ENCODE measurements at regions not wholly inside any gene's neighbourhood (a gene's known extent, or its start where the extent isn't known, plus 50 kb on each side); places are given as distances from the start of the nearest gene placed in this dataset.

DNA sequence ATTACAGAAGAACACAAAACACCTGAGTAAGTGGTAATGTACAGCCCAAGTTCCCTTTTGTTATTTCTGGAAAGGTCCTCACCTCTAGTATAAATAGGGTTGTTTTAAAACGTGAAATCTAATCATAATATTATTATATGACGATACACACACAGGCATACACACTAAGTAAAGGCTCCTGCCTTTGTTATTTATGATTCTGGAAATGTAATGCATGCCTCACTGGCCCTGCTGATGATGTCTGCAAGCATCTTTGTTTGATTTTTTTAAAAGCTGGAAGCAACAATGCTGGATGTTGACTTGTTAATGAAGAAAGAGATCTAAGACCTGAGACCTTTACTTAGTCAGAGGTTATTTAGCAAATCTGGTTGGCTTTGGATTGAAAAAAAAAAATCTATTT lies 307.4 kb upstream of the SORCS1 start:
- 39 to 45% methylated on average over 2 of the region's 2 CpGs for WGBS, 2 experiments (ENCODE audit: low coverage in 1 of 2, low lambda C conversion rate in 2 of 2, missing lambda C conversion rate in 2 of 2)

DNA sequence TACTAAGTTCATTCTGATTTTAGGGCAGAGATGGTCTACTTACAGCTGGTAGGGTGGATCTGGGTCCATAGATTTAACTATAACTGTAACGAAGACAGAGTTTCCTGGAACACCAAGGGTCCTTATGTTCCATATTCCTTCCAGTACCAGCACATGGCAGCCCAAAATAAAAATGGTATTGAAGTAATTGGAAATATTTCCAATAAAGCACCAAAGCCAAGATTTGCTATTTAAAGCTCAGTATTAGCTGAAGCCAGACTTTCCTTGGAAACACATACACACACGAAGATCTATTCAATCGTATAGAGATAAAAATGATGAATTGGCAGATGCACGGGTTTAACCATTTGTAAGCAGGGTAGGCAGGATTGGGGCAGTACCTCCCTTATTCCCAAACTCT lies 289.1 kb upstream of the SORCS1 start:
- TF ChIP-seq EZH2phosphoT487 (IDR thresholded peaks at IDR 0.05; ENCODE audit: insufficient read depth, low read depth) (no peak), EZH2 (IDR thresholded peaks at IDR 0.05; ENCODE audit: insufficient read depth, poor library complexity, severe bottlenecking) (no peak)

More for the DNA sequence above, 307.4 kb upstream of the SORCS1 start:
- no peaks in the 10 kb centered on the region for H3K36me3 ChIP-seq (ENCODE audit: low read depth)
- in situ Hi-C loops (cut with MboI) = no loop called here
- no peak overlapping the region for H3K27ac ChIP-seq
- no peaks in the 10 kb centered on the region for H3K9me3 ChIP-seq (ENCODE audit: low read depth)
- no peaks in the 10 kb centered on the region for H4K20me1 ChIP-seq (ENCODE audit: insufficient read depth)
- no peaks in the 10 kb centered on the region for H3K9me2 ChIP-seq (ENCODE audit: insufficient read depth)
- no peak overlapping the region for H3K4me3 ChIP-seq
- H3K79me2 ChIP-seq (ENCODE audit: insufficient read depth) = no peaks in the 10 kb centered on the region
- TF ChIP-seq EZH2phosphoT487 (IDR thresholded peaks at IDR 0.05; ENCODE audit: insufficient read depth, low read depth) (no peak), EZH2 (IDR thresholded peaks at IDR 0.05; ENCODE audit: insufficient read depth, poor library complexity, severe bottlenecking) (no peak)
- H3K27me3 ChIP-seq (replicated peaks; ENCODE audit: insufficient read depth) = no peaks in the 10 kb centered on the region
- H3K4me1 ChIP-seq (ENCODE audit: insufficient read depth) = no peaks in the 10 kb centered on the region
- H3K9ac ChIP-seq = no peak overlapping the region
- H3F3A ChIP-seq (ENCODE audit: insufficient read depth) = no peaks in the 10 kb centered on the region
- H2AFZ ChIP-seq = no peak overlapping the region
- DNase-seq = no peak
- H3K4me2 ChIP-seq (ENCODE audit: unreplicated experiment) = no peak overlapping the region

DNA sequence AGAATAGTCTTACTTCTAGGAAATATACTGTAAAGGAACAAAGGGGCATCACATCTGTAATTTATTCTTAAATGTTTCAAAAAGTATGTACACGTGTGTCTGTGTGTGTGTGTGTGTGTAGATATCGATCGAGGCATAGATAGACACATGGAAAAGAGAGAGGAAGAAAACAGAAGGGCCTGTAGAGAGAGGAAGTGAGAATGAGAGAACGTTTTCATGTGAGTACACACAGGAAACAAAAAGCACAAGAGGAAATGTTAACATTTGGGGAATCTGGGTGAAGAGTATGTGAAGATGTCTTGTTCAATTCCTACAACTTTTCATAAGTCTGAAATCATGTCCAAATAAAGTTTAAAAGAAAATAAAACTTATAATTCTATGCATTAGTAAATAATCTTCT lies 286.5 kb upstream of the SORCS1 start:
- Histone ChIP-seq H3K27me3 (replicated peaks; ENCODE audit: insufficient read depth) (no peaks in the 10 kb centered on the region), H3K27ac (no peak overlapping the region), H3K4me1 (ENCODE audit: insufficient read depth) (no peaks in the 10 kb centered on the region), H3K36me3 (ENCODE audit: low read depth) (no peaks in the 10 kb centered on the region), H3K9me2 (ENCODE audit: insufficient read depth) (no peaks in the 10 kb centered on the region), H3K4me3 (no peak overlapping the region), H3K9ac (no peak overlapping the region), H3F3A (ENCODE audit: insufficient read depth) (no peaks in the 10 kb centered on the region), H2AFZ (no peak overlapping the region), H3K79me2 (ENCODE audit: insufficient read depth) (no peaks in the 10 kb centered on the region), H4K20me1 (ENCODE audit: insufficient read depth) (no peaks in the 10 kb centered on the region), H3K4me2 (ENCODE audit: unreplicated experiment) (no peak overlapping the region), H3K9me3 (ENCODE audit: low read depth) (no peaks in the 10 kb centered on the region)
- no peak for TF ChIP-seq EZH2phosphoT487 (IDR thresholded peaks at IDR 0.05; ENCODE audit: insufficient read depth, low read depth)
- TF ChIP-seq EZH2 (IDR thresholded peaks at IDR 0.05; ENCODE audit: insufficient read depth, poor library complexity, severe bottlenecking) = no peak
- DNase-seq = no peak
- 46 to 50% methylated on average over 4 of the region's 4 CpGs for WGBS, 2 experiments (ENCODE audit: low coverage in 1 of 2, low lambda C conversion rate in 2 of 2, missing lambda C conversion rate in 2 of 2)
- in situ Hi-C loops (cut with MboI) = no loop called here

More for the DNA sequence above, 289.1 kb upstream of the SORCS1 start:
- Histone ChIP-seq H3K27ac (no peak overlapping the region), H3K27me3 (replicated peaks; ENCODE audit: insufficient read depth) (no peaks in the 10 kb centered on the region), H3K9me3 (ENCODE audit: low read depth) (no peaks in the 10 kb centered on the region), H4K20me1 (ENCODE audit: insufficient read depth) (no peaks in the 10 kb centered on the region), H3K36me3 (ENCODE audit: low read depth) (no peaks in the 10 kb centered on the region), H2AFZ (no peak overlapping the region), H3K9ac (no peak overlapping the region), H3K4me2 (ENCODE audit: unreplicated experiment) (no peak overlapping the region), H3F3A (ENCODE audit: insufficient read depth) (no peaks in the 10 kb centered on the region), H3K4me1 (ENCODE audit: insufficient read depth) (no peaks in the 10 kb centered on the region), H3K9me2 (ENCODE audit: insufficient read depth) (no peaks in the 10 kb centered on the region), H3K79me2 (ENCODE audit: insufficient read depth) (no peaks in the 10 kb centered on the region), H3K4me3 (no peak overlapping the region)
- DNase-seq = no peak
- in situ Hi-C loops (cut with MboI) = no loop called here
- WGBS, 2 experiments (ENCODE audit: low coverage in 1 of 2, low lambda C conversion rate in 2 of 2, missing lambda C conversion rate in 2 of 2) = 34 to 38% methylated on average over 4 of the region's 4 CpGs

DNA sequence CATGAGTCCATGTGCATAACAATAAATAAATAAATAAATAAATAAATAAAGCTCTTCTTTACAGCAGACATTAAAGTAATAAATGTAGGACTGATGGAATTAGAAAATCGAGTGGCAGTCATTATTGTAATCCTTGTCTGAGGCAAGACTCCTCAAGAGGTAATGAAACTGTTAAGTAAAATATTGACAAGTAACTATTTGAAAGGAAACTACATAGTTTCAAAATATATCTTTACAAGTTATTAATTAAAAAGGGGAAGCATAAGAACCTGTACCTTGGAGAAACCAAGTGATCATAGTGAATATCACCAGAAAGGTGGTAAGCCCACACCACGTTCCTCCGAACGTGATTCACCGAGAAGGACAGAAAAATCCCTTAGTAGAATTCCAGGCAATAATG lies 285.6 kb upstream of the SORCS1 start:
- 78 to 83% methylated on average over 5 of the region's 5 CpGs for WGBS, 2 experiments (ENCODE audit: low coverage in 1 of 2, low lambda C conversion rate in 2 of 2, missing lambda C conversion rate in 2 of 2)
- no peaks in the 10 kb centered on the region for H3K9me2 ChIP-seq (ENCODE audit: insufficient read depth)
- H3K4me3 ChIP-seq = no peak overlapping the region
- no peak overlapping the region for H2AFZ ChIP-seq
- no peaks in the 10 kb centered on the region for H3K9me3 ChIP-seq (ENCODE audit: low read depth)
- H3K4me2 ChIP-seq (ENCODE audit: unreplicated experiment) = no peak overlapping the region
- H4K20me1 ChIP-seq (ENCODE audit: insufficient read depth) = no peaks in the 10 kb centered on the region
- H3K27ac ChIP-seq = no peak overlapping the region
- TF ChIP-seq EZH2 (IDR thresholded peaks at IDR 0.05; ENCODE audit: insufficient read depth, poor library complexity, severe bottlenecking) (no peak), EZH2phosphoT487 (IDR thresholded peaks at IDR 0.05; ENCODE audit: insufficient read depth, low read depth) (no peak)
- no peaks in the 10 kb centered on the region for H3F3A ChIP-seq (ENCODE audit: insufficient read depth)
- no peak for DNase-seq
- no peaks in the 10 kb centered on the region for H3K27me3 ChIP-seq (replicated peaks; ENCODE audit: insufficient read depth)
- no peaks in the 10 kb centered on the region for H3K36me3 ChIP-seq (ENCODE audit: low read depth)
- in situ Hi-C loops (cut with MboI) = no loop called here
- H3K79me2 ChIP-seq (ENCODE audit: insufficient read depth) = no peaks in the 10 kb centered on the region
- H3K9ac ChIP-seq = no peak overlapping the region
- H3K4me1 ChIP-seq (ENCODE audit: insufficient read depth) = no peaks in the 10 kb centered on the region

DNA sequence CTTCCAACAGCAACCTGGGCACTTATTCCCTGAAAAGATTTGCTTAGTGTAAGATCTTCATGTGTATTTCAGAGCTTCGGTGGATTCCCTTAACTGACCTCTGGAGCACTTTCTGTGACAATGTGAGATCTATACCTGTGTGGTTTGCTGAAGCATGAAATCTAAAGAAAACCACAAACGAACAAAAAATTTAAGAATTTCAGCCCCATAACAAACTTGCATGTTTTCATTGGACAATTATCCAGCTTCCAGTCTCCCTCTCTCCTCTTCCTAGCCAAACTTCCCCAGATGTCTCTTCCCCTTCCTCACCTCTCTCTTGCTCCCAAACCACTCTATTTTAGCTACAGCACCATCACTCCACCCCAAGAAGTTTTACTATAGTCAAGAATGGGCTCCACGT lies 279.9 kb upstream of the SORCS1 start:
- Histone ChIP-seq H3K9me3 (ENCODE audit: low read depth) (no peaks in the 10 kb centered on the region), H3K79me2 (ENCODE audit: insufficient read depth) (no peaks in the 10 kb centered on the region), H3K27me3 (replicated peaks; ENCODE audit: insufficient read depth) (no peaks in the 10 kb centered on the region), H3K27ac (no peak overlapping the region), H3K4me3 (no peak overlapping the region), H3K4me1 (ENCODE audit: insufficient read depth) (peaks cover 13% of the 10 kb centered on the region), H3F3A (ENCODE audit: insufficient read depth) (no peaks in the 10 kb centered on the region), H3K4me2 (ENCODE audit: unreplicated experiment) (no peak overlapping the region), H3K36me3 (ENCODE audit: low read depth) (no peaks in the 10 kb centered on the region), H2AFZ (no peak overlapping the region), H4K20me1 (ENCODE audit: insufficient read depth) (no peaks in the 10 kb centered on the region), H3K9me2 (ENCODE audit: insufficient read depth) (0 out of 2 replicates have a peak, but pooled peaks cover 3% of the 10 kb centered on the region), H3K9ac (no peak overlapping the region)
- 88 to 91% methylated on average over 3 of the region's 3 CpGs for WGBS, 2 experiments (ENCODE audit: low coverage in 1 of 2, low lambda C conversion rate in 2 of 2, missing lambda C conversion rate in 2 of 2)
- TF ChIP-seq EZH2 (IDR thresholded peaks at IDR 0.05; ENCODE audit: insufficient read depth, poor library complexity, severe bottlenecking) (no peak), EZH2phosphoT487 (IDR thresholded peaks at IDR 0.05; ENCODE audit: insufficient read depth, low read depth) (no peak)
- in situ Hi-C loops (cut with MboI) = no loop called here
- DNase-seq = no peak

All from GM23248 (cell line).